GM21526 (cell line): ENCODE measurements at regions not wholly inside any gene's neighbourhood (a gene's known extent, or its start where the extent isn't known, plus 50 kb on each side); places are given as distances from the start of the nearest gene placed in this dataset.
"Not testable (repeated sequence)": the region's sequence is repeated elsewhere in the genome, so short reads cannot be mapped to it uniquely, and the experiment has no call there.

Experiments
- ATAC-seq: cut with Tn5 transposase; IDR thresholded peaks from one replicate; pipeline ENCODE4 v1.9.1; 2021; ENCODE audit warnings: moderate library complexity; ENCODE audit not compliant: unreplicated experiment, low FRiP score

- ATAC-seq: no peak
Measured at GRCh38 chr10:9878383-9878782, 1139.3 kb upstream of the CELF2 start.

GRCh38 chr10:9885761-9886160, 1131.9 kb upstream of the CELF2 start:
- ATAC-seq: no peak

- ATAC-seq: no peak
Measured at GRCh38 chr10:9886772-9887171, 1130.9 kb upstream of the CELF2 start.

- ATAC-seq: no peak
Measured at GRCh38 chr10:9895453-9895852, 1122.2 kb upstream of the CELF2 start.

- no peak for ATAC-seq
Measured at GRCh38 chr10:9895981-9896380, 1121.7 kb upstream of the CELF2 start.

- ATAC-seq: no peak
Measured at GRCh38 chr10:9898633-9899395, 1118.9 kb upstream of the CELF2 start.

- no peak for ATAC-seq
Measured at GRCh38 chr10:9900751-9901150, 1116.9 kb upstream of the CELF2 start.

- ATAC-seq: no peak
Measured at GRCh38 chr10:9901971-9902370, 1115.7 kb upstream of the CELF2 start.

- no peak for ATAC-seq
Measured at GRCh38 chr10:9910446-9910845, 1107.2 kb upstream of the CELF2 start.

GRCh38 chr10:9911488-9911887, 1106.2 kb upstream of the CELF2 start:
- no peak for ATAC-seq

- no peak for ATAC-seq
Measured at GRCh38 chr10:9913876-9914514, 1103.7 kb upstream of the CELF2 start.

- no peak for ATAC-seq
Measured at GRCh38 chr10:9921544-9921943, 1096.1 kb upstream of the CELF2 start.

- no peak for ATAC-seq
Measured at GRCh38 chr10:9922126-9922870, 1095.4 kb upstream of the CELF2 start.

GRCh38 chr10:9926003-9926402, 1091.7 kb upstream of the CELF2 start:
- no peak for ATAC-seq

GRCh38 chr10:9926881-9927280, 1090.8 kb upstream of the CELF2 start:
- no peak for ATAC-seq

GRCh38 chr10:9939716-9940115, 1078.0 kb upstream of the CELF2 start:
- no peak for ATAC-seq

GRCh38 chr10:9944690-9945089, 1073.0 kb upstream of the CELF2 start:
- no peak for ATAC-seq

GRCh38 chr10:9950070-9950469, 1067.6 kb upstream of the CELF2 start:
- no peak for ATAC-seq

GRCh38 chr10:9951481-9952257, 1066.0 kb upstream of the CELF2 start:
- no peak for ATAC-seq

GRCh38 chr10:9957351-9957750, 1060.3 kb upstream of the CELF2 start:
- ATAC-seq: no peak

- ATAC-seq: not testable (repeated sequence)
Measured at GRCh38 chr10:9957876-9958275, 1059.8 kb upstream of the CELF2 start.
